Testis (tissue), 2 donors: ENCODE measurements at regions not wholly inside any gene's neighbourhood (a gene's known extent, or its start where the extent isn't known, plus 50 kb on each side); places are given as distances from the start of the nearest gene placed in this dataset.

Source experiments
- POLR2A ChIP-seq: fragments of 450-650 bp; IDR thresholded peaks from one replicate; pipeline ENCODE4 v1.6.1; 2017; ENCODE audit warnings: antibody characterized with exemption, mild to moderate bottlenecking, moderate library complexity
- TF ChIP-seq, protein P1 (sequence below), 3 experiments: fragments of 450-650 bp in 2 of 3; fragments of 200-600 bp in 1 of 3; sonication (generic) in 1 of 3; IDR thresholded peaks; one replicate each; pipeline ENCODE4 v1.5.1; 2016 to 2019; ENCODE audit warnings: antibody characterized with exemption in 3 of 3, mild to moderate bottlenecking in 2 of 3, moderate library complexity in 1 of 3

DNA sequence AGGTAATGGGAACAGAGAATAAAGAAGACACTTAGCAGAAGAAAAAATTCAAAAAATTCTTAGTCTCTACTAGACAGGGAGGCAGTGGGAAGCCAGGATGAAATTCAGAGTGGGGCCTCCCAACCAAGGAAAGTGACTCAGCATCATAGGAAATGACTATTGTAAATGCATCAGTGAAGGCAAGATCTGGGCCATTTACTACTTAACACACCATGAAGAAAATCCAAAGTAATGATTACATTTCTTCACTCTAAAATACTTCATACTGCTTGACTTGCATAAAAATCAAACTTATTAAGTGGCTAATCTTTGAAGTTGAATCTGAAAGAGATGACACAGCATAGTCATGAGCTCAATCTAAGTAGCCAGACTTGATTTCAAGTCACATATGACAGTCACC lies 405.8 kb upstream of the SLC39A10 start:
- TF ChIP-seq, protein P1, sequence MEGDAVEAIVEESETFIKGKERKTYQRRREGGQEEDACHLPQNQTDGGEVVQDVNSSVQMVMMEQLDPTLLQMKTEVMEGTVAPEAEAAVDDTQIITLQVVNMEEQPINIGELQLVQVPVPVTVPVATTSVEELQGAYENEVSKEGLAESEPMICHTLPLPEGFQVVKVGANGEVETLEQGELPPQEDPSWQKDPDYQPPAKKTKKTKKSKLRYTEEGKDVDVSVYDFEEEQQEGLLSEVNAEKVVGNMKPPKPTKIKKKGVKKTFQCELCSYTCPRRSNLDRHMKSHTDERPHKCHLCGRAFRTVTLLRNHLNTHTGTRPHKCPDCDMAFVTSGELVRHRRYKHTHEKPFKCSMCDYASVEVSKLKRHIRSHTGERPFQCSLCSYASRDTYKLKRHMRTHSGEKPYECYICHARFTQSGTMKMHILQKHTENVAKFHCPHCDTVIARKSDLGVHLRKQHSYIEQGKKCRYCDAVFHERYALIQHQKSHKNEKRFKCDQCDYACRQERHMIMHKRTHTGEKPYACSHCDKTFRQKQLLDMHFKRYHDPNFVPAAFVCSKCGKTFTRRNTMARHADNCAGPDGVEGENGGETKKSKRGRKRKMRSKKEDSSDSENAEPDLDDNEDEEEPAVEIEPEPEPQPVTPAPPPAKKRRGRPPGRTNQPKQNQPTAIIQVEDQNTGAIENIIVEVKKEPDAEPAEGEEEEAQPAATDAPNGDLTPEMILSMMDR (IDR thresholded peaks at IDR 0.05), result no peak
- TF ChIP-seq POLR2A, result no peak
